ENCODE measurements at regions not wholly inside any gene's neighbourhood (a gene's known extent, or its start where the extent isn't known, plus 50 kb on each side); places are given as distances from the start of the nearest gene placed in this dataset.
A peak's percentile ranks its signal among the peaks of the same experiment; 100 is the strongest.
"Not testable (repeated sequence)": the region's sequence is repeated elsewhere in the genome, so short reads cannot be mapped to it uniquely, and the experiment has no call there.

- Histone ChIP-seq H3K27me3 (replicated peaks) (no peaks in the 10 kb centered on the region), H3K36me3 (no peaks in the 10 kb centered on the region), H3K27ac (no peak overlapping the region), H3K4me3 (no peak overlapping the region), H3K9me3 (replicated peaks) (peaks cover 5% of the 10 kb centered on the region; the same call in 1 of the 2 replicates), H3K4me1 (replicated peaks) (no peaks in the 10 kb centered on the region)
- DNase-seq (ENCODE audit: low read depth in 1 of 2, low spot score in 2 of 2), result no peak
These were observed 269.9 kb downstream of the MED10 start for GRCh38 chr5:6108540-6108848.

GRCh38 chr5:6107675-6108539 is 270.4 kb downstream of the MED10 start:
- DNase-seq (ENCODE audit: low read depth in 1 of 2, low spot score in 2 of 2), result no peak
- Histone ChIP-seq H3K27me3 (replicated peaks) (no peaks in the 10 kb centered on the region), H3K36me3 (no peaks in the 10 kb centered on the region), H3K4me1 (replicated peaks) (no peaks in the 10 kb centered on the region), H3K9me3 (replicated peaks) (no peaks in the 10 kb centered on the region; the same call in 1 of the 2 replicates), H3K27ac (no peak overlapping the region), H3K4me3 (no peak overlapping the region)

- Histone ChIP-seq H3K27ac (no peak overlapping the region), H3K4me3 (no peak overlapping the region), H3K4me1 (replicated peaks) (no peaks in the 10 kb centered on the region), H3K9me3 (replicated peaks) (peaks cover 3% of the 10 kb centered on the region; the same call in 1 of the 2 replicates), H3K27me3 (replicated peaks) (no peaks in the 10 kb centered on the region), H3K36me3 (no peaks in the 10 kb centered on the region)
- no peak for DNase-seq (ENCODE audit: low read depth in 1 of 2, low spot score in 2 of 2)
These were observed 271.6 kb downstream of the MED10 start for GRCh38 chr5:6106756-6107155.

GRCh38 chr5:6105320-6105719 is 273.0 kb downstream of the MED10 start:
- Histone ChIP-seq H3K4me1 (replicated peaks) (no peaks in the 10 kb centered on the region), H3K4me3 (no peak overlapping the region), H3K27me3 (replicated peaks) (no peaks in the 10 kb centered on the region), H3K27ac (no peak overlapping the region), H3K36me3 (no peaks in the 10 kb centered on the region), H3K9me3 (replicated peaks) (peaks cover 3% of the 10 kb centered on the region; the same call in 1 of the 2 replicates)
- no peak for DNase-seq (ENCODE audit: low read depth in 1 of 2, low spot score in 2 of 2)

- no peak for DNase-seq (ENCODE audit: low read depth in 1 of 2, low spot score in 2 of 2)
- no peak overlapping the region for H3K27ac ChIP-seq
- no peak overlapping the region for H3K4me3 ChIP-seq
- no peaks in the 10 kb centered on the region for H3K27me3 ChIP-seq (replicated peaks)
- H3K4me1 ChIP-seq (replicated peaks), result no peaks in the 10 kb centered on the region
- H3K9me3 ChIP-seq (replicated peaks), result peaks cover 2% of the 10 kb centered on the region; the same call in 1 of the 2 replicates
- no peaks in the 10 kb centered on the region for H3K36me3 ChIP-seq
These were observed 282.2 kb downstream of the MED10 start for GRCh38 chr5:6096101-6096500.

- not testable (repeated sequence) for DNase-seq (ENCODE audit: low read depth in 1 of 2, low spot score in 2 of 2); H3K9me3 ChIP-seq (replicated peaks); H3K27ac ChIP-seq; H3K4me1 ChIP-seq (replicated peaks); H3K27me3 ChIP-seq (replicated peaks); H3K36me3 ChIP-seq; H3K4me3 ChIP-seq
These were observed 284.2 kb downstream of the MED10 start for GRCh38 chr5:6094180-6094579.

GRCh38 chr5:6090838-6091237 is 287.5 kb downstream of the MED10 start:
- Histone ChIP-seq H3K27me3 (replicated peaks) (no peaks in the 10 kb centered on the region), H3K4me3 (no peak overlapping the region), H3K4me1 (replicated peaks) (peaks cover 4% of the 10 kb centered on the region), H3K9me3 (replicated peaks) (peaks cover 5% of the 10 kb centered on the region; the same call in 1 of the 2 replicates), H3K36me3 (no peaks in the 10 kb centered on the region), H3K27ac (no peak overlapping the region)
- no peak for DNase-seq (ENCODE audit: low read depth in 1 of 2, low spot score in 2 of 2)

- Histone ChIP-seq H3K36me3 (no peaks in the 10 kb centered on the region), H3K9me3 (replicated peaks) (peaks cover 5% of the 10 kb centered on the region; the same call in 1 of the 2 replicates), H3K4me1 (replicated peaks) (peaks cover 10% of the 10 kb centered on the region), H3K27ac (no peak overlapping the region), H3K27me3 (replicated peaks) (no peaks in the 10 kb centered on the region), H3K4me3 (no peak overlapping the region)
- DNase-seq (ENCODE audit: low read depth in 1 of 2, low spot score in 2 of 2), result no peak
These were observed 288.2 kb downstream of the MED10 start for GRCh38 chr5:6090079-6090654.

GRCh38 chr5:6088706-6089105 is 289.6 kb downstream of the MED10 start:
- no peak overlapping the region for H3K27ac ChIP-seq
- H3K9me3 ChIP-seq (replicated peaks), result peaks cover 5% of the 10 kb centered on the region; the same call in 1 of the 2 replicates
- no peak overlapping the region for H3K4me3 ChIP-seq
- DNase-seq (ENCODE audit: low read depth in 1 of 2, low spot score in 2 of 2), result no peak
- peaks cover 11% of the 10 kb centered on the region for H3K4me1 ChIP-seq (replicated peaks)
- no peaks in the 10 kb centered on the region for H3K36me3 ChIP-seq
- no peaks in the 10 kb centered on the region for H3K27me3 ChIP-seq (replicated peaks)

- Histone ChIP-seq H3K36me3 (no peaks in the 10 kb centered on the region), H3K9me3 (replicated peaks) (peaks cover 3% of the 10 kb centered on the region; the same call in 1 of the 2 replicates), H3K27me3 (replicated peaks) (no peaks in the 10 kb centered on the region), H3K4me1 (replicated peaks) (peaks cover 17% of the 10 kb centered on the region), H3K4me3 (no peak overlapping the region), H3K27ac (no peak overlapping the region)
- DNase-seq (ENCODE audit: low read depth in 1 of 2, low spot score in 2 of 2), result no peak
These were observed 290.8 kb downstream of the MED10 start for GRCh38 chr5:6087576-6087975.

GRCh38 chr5:6086871-6087270 is 291.5 kb downstream of the MED10 start:
- Histone ChIP-seq H3K27me3 (replicated peaks) (no peaks in the 10 kb centered on the region), H3K36me3 (no peaks in the 10 kb centered on the region), H3K27ac (no peak overlapping the region), H3K4me1 (replicated peaks) (peaks cover 20% of the 10 kb centered on the region), H3K4me3 (no peak overlapping the region), H3K9me3 (replicated peaks) (peaks cover 3% of the 10 kb centered on the region; the same call in 1 of the 2 replicates)
- no peak for DNase-seq (ENCODE audit: low read depth in 1 of 2, low spot score in 2 of 2)

- Histone ChIP-seq H3K27me3 (replicated peaks) (no peaks in the 10 kb centered on the region), H3K9me3 (replicated peaks) (peaks cover 3% of the 10 kb centered on the region; the same call in 1 of the 2 replicates), H3K4me3 (no peak overlapping the region), H3K4me1 (replicated peaks) (peaks cover 20% of the 10 kb centered on the region), H3K36me3 (no peaks in the 10 kb centered on the region), H3K27ac (no peak overlapping the region)
- peak in 1 of 2 experiments; percentile 31 for DNase-seq (ENCODE audit: low read depth in 1 of 2, low spot score in 2 of 2)
These were observed 292.9 kb downstream of the MED10 start for GRCh38 chr5:6085341-6085860.

GRCh38 chr5:6084836-6085235 is 293.5 kb downstream of the MED10 start:
- no peaks in the 10 kb centered on the region for H3K36me3 ChIP-seq
- H3K4me1 ChIP-seq (replicated peaks), result peaks cover 20% of the 10 kb centered on the region
- no peak overlapping the region for H3K27ac ChIP-seq
- H3K9me3 ChIP-seq (replicated peaks), result no peaks in the 10 kb centered on the region; the same call in 1 of the 2 replicates
- H3K4me3 ChIP-seq, result no peak overlapping the region
- DNase-seq (ENCODE audit: low read depth in 1 of 2, low spot score in 2 of 2), result no peak
- no peaks in the 10 kb centered on the region for H3K27me3 ChIP-seq (replicated peaks)

GRCh38 chr5:6084376-6084775 is 294.0 kb downstream of the MED10 start:
- peak in 1 of 2 experiments; percentile 24 for DNase-seq (ENCODE audit: low read depth in 1 of 2, low spot score in 2 of 2)

More at GRCh38 chr5:6084376-6084775, 294.0 kb downstream of the MED10 start:
- H3K4me3 ChIP-seq, result no peak overlapping the region
- no peaks in the 10 kb centered on the region for H3K36me3 ChIP-seq
- H3K9me3 ChIP-seq (replicated peaks), result no peaks in the 10 kb centered on the region; the same call in 1 of the 2 replicates
- peaks cover 20% of the 10 kb centered on the region for H3K4me1 ChIP-seq (replicated peaks)
- H3K27ac ChIP-seq, result no peak overlapping the region
- H3K27me3 ChIP-seq (replicated peaks), result no peaks in the 10 kb centered on the region

Measured in SJSA1 (cell line).